Osteocyte (in vitro differentiated cells): ENCODE measurements at regions not wholly inside any gene's neighbourhood (a gene's known extent, or its start where the extent isn't known, plus 50 kb on each side); places are given as distances from the start of the nearest gene placed in this dataset.

Source experiments
- DNase-seq: peaks from one replicate; pipeline ENCODE4 v3.0.0; 2021; ENCODE audit warnings: mixed read lengths; ENCODE audit not compliant: unreplicated experiment; ENCODE audit errors: extremely low spot score
- H3K27ac Mint-ChIP-seq: one replicate; pipeline ENCODE4 v1.8.0; 2021; ENCODE audit warnings: mild to moderate bottlenecking, mixed read lengths; ENCODE audit not compliant: unreplicated experiment
- H3K27me3 Mint-ChIP-seq: one replicate; pipeline ENCODE4 v1.8.0; 2021; ENCODE audit warnings: mixed read lengths; ENCODE audit not compliant: unreplicated experiment
- H3K36me3 Mint-ChIP-seq: one replicate; pipeline ENCODE4 v1.8.0; 2021; ENCODE audit warnings: mixed read lengths; ENCODE audit not compliant: unreplicated experiment
- H3K4me1 Mint-ChIP-seq: one replicate; pipeline ENCODE4 v1.8.0; 2021; ENCODE audit warnings: mixed read lengths; ENCODE audit not compliant: unreplicated experiment
- H3K4me3 Mint-ChIP-seq: one replicate; pipeline ENCODE4 v1.8.0; 2021; ENCODE audit warnings: mild to moderate bottlenecking, moderate library complexity, mixed read lengths; ENCODE audit not compliant: unreplicated experiment
- H3K9me3 Mint-ChIP-seq: one replicate; pipeline ENCODE4 v1.8.0; 2021; ENCODE audit warnings: mixed read lengths; ENCODE audit not compliant: unreplicated experiment
- TF ChIP-seq, protein P1 (sequence below): fragments of 200-600 bp; sonication (generic); IDR thresholded peaks from 2 replicates; pipeline ENCODE4 v1.5.0; 2021; ENCODE audit warnings: antibody characterized with exemption, mild to moderate bottlenecking, moderate library complexity

DNA sequence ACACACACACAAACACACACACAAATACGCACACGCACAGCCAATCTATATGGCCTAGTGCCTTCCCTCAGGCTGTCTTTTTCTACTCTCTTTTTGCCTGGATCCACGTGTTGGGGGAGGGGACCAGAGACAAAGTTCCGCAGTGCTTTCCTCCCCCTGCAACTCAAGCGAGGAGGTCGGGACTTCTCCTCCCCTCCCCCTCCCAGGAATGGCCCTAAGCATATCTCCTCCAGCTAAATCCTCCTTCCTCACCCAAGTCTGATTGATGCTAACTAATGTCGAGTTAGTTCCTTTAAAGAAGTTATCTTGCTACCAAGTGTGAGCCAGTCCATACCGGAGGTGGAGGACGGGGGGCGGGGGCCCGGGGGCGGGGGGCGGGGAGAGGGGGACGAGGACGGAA lies 141.2 kb upstream of the ZIC3 start:
- Mint-ChIP-seq H3K27me3 (peaks cover 31% of the 10 kb centered on the region), H3K4me1 (no peaks in the 10 kb centered on the region), H3K9me3 (peaks cover 4% of the 10 kb centered on the region), H3K4me3 (no peak overlapping the region), H3K36me3 (no peaks in the 10 kb centered on the region), H3K27ac (no peak overlapping the region)
- TF ChIP-seq, protein P1, sequence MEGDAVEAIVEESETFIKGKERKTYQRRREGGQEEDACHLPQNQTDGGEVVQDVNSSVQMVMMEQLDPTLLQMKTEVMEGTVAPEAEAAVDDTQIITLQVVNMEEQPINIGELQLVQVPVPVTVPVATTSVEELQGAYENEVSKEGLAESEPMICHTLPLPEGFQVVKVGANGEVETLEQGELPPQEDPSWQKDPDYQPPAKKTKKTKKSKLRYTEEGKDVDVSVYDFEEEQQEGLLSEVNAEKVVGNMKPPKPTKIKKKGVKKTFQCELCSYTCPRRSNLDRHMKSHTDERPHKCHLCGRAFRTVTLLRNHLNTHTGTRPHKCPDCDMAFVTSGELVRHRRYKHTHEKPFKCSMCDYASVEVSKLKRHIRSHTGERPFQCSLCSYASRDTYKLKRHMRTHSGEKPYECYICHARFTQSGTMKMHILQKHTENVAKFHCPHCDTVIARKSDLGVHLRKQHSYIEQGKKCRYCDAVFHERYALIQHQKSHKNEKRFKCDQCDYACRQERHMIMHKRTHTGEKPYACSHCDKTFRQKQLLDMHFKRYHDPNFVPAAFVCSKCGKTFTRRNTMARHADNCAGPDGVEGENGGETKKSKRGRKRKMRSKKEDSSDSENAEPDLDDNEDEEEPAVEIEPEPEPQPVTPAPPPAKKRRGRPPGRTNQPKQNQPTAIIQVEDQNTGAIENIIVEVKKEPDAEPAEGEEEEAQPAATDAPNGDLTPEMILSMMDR = no peak
- no peak for DNase-seq

DNA sequence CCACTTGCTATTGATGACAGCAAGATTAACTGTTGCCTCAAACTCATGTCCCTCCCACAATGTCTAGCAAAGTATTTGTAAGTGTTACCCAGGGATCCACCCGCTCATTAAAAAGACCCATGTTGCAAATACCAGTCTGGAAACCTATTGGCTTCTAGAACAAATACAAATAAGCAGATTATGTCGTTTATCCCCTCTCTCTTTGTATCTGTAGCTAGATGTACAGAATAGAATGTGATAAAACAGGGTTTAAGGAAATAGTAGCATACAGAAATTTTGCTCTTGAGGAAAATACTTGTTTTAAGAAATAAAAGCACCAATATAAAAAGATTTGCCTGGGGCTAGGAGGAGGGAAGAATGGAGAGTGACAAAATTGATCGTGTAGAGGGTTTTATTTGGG lies 142.7 kb upstream of the ZIC3 start:
- no peak overlapping the region for H3K27ac Mint-ChIP-seq
- H3K36me3 Mint-ChIP-seq = no peaks in the 10 kb centered on the region
- H3K4me3 Mint-ChIP-seq = no peak overlapping the region
- H3K27me3 Mint-ChIP-seq = peaks cover 23% of the 10 kb centered on the region
- peaks cover 4% of the 10 kb centered on the region for H3K9me3 Mint-ChIP-seq
- H3K4me1 Mint-ChIP-seq = no peaks in the 10 kb centered on the region
- TF ChIP-seq, protein P1 = no peak
- DNase-seq = no peak

DNA sequence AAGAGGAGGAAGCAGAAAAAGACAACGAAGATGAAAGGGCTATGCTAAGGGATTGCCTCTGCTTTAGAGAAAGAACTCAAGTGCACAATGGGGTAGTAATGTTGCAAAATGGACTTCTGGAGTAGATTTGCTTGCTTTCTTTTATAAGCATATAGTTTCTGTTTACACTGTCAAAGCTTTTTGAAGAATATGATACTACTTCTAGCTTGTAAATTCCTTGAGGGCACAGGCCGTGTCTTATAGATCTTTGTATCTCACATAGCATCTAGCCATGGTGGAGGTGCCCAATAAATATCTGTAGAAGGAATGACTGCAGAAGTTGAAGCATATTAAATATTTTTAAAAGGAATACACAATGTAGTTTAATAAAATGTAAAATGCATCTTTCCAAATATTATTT lies 147.8 kb upstream of the ZIC3 start:
- no peaks in the 10 kb centered on the region for H3K4me1 Mint-ChIP-seq
- no peak overlapping the region for H3K4me3 Mint-ChIP-seq
- TF ChIP-seq, protein P1 = no peak
- H3K27me3 Mint-ChIP-seq = no peaks in the 10 kb centered on the region
- H3K9me3 Mint-ChIP-seq = peaks cover 4% of the 10 kb centered on the region
- H3K36me3 Mint-ChIP-seq = no peaks in the 10 kb centered on the region
- DNase-seq = no peak
- H3K27ac Mint-ChIP-seq = no peak overlapping the region

DNA sequence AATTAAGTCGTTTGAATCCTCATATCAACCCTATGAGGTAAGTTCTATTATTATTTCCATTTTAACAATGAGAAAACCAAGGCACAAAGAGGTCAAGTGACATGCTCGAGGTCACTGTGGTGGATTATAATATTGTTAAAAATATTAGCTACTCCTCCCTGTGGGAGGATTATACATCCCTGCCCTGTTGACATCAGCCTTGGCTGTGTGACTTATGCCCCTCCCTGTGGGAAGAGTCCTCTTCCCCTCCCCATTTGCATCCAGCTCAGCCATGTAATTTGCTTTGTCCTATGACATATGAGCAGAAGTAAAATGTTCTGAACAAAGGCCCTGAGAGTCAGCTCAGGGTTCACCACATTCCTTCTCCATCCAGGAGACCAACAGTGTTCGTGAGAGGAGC lies 152.7 kb upstream of the ZIC3 start:
- TF ChIP-seq, protein P1 = no peak
- H3K36me3 Mint-ChIP-seq = no peaks in the 10 kb centered on the region
- H3K27ac Mint-ChIP-seq = no peak overlapping the region
- H3K9me3 Mint-ChIP-seq = peaks cover 17% of the 10 kb centered on the region
- H3K27me3 Mint-ChIP-seq = no peaks in the 10 kb centered on the region
- no peak overlapping the region for H3K4me3 Mint-ChIP-seq
- no peak for DNase-seq
- no peaks in the 10 kb centered on the region for H3K4me1 Mint-ChIP-seq

DNA sequence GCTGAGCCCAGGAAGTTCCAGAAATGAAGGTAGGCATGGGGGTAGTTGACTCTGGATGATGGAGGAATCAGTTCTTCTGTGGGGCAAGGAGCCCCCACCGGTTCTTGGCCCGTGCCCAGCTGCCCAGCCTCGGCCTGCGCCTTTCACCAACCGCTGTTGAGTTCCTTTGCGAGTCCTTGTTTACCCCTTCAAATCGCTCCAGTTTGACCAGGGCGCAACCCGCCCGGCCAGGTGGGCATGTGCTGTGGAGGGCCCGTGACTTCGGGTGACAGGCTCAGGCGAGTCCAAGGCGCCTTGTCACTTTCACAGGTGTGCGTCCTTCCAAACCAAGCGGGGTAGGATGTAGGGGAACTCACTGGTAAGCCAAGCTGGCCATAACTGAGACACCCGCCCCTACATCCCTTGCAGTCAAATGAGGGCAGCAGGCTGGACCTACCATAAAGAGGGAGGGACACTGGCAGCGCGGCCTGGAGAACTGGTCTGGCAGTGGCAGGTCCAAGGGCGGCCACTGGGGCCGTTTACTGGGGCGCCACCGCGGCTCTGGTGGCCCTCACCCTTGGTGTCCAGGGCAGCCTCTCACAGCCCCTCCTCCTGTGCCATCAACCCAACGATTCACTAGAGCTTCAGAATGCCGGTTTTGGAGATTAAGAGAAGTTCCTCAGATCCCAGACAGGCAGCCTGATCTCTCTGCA lies 160.3 kb upstream of the ZIC3 start:
- Mint-ChIP-seq H3K4me3 (no peak overlapping the region), H3K27ac (no peak overlapping the region), H3K4me1 (no peaks in the 10 kb centered on the region), H3K9me3 (peaks cover 14% of the 10 kb centered on the region), H3K36me3 (no peaks in the 10 kb centered on the region), H3K27me3 (no peaks in the 10 kb centered on the region)
- TF ChIP-seq, protein P1 = no peak
- DNase-seq = no peak
